ENCODE measurements at regions not wholly inside any gene's neighbourhood (a gene's known extent, or its start where the extent isn't known, plus 50 kb on each side); places are given as distances from the start of the nearest gene placed in this dataset.
"Not testable (repeated sequence)": the region's sequence is repeated elsewhere in the genome, so short reads cannot be mapped to it uniquely, and the experiment has no call there.

DNA sequence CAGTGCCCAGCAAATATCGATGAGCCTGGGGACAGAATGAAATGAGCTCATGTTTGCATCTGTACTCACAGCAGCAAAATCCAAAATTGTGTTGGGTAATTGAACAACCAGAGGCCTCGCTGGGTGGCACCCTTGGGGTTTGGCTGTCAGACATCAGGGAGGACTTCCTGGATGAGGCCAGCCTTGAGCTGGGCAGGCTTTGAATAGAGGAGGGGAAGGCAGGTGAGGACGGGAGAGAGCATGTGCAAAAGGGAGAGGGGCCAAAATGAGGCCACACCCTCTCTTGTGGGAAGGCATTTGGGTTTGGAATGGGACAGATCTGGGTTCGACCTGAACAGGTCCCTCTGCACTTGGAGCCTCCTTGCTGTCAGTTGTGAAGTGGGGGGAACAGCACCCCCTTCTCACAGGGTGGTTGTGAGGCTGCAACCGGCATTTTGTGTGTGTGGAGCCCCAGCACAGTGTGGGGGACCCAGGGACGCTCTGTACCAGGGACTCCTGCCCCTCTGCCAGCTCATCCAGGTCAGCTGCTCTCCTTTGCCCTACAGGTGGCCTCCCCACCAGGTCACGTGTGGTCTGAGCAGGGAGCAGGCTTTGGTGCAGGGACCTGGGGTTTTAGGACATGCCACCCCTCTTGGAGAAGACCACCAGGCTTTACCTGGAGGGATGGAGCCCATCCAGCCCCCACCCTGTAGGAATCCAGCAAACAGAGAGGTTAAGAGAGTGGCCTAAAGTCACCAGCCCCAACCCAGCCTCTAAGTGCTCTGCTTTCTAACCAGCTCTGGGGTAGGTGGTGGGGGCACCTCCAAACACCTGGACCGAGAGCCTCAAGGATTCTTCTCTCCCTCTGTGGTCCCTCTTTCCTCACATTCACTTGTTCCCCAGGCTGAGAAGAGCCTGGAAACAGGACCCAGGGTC, 521.8 kb downstream of the PTPRU start:
- DNase-seq (ENCODE audit: low spot score), result no peak
- no peak for ATAC-seq

DNA sequence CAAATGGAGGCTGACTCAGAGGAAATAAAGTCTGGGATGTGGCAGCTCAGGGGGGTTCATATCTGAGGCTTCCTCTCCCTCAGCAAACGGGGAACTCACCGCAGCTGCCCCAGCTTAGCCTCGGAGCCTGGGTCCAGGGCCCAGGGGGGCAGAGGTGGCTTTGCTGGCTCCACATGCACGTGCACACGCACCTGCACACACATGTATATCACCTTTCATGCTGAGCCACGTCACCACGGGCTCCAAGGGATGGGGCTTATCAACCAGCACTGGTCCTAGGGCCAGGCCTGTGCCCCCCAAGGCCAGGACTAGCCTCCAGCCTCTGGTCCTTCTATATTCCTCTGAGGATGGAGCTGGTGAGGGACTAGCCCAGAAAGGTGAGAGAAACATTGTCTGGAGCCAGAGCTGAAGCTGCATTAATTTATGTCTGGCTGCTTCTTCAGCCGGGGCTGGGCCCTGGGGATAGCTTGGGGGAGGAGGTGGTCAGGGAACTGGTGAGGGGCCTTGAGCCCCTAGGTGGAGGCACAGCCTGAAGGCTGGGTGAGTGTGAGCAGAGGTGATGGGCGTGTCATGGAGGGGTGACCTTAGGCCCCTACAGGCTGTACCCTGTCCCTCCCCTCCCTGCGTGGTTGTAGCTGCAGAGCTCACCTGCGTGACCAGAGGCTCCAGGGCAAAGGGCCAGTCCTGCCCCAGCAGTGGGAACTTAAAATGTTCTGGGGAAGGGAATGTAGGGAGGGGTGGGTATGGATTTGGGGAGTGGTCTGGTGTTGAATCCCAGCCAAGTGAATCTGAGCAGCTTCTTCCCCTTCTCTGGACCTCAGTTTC, 520.8 kb downstream of the PTPRU start:
- DNase-seq (ENCODE audit: low spot score) (no peak), ATAC-seq (no peak)

- ATAC-seq, result no peak
- no peak for DNase-seq (ENCODE audit: low spot score)
These were observed 520.2 kb downstream of the PTPRU start for GRCh38 chr1:29756498-29756897.

DNA sequence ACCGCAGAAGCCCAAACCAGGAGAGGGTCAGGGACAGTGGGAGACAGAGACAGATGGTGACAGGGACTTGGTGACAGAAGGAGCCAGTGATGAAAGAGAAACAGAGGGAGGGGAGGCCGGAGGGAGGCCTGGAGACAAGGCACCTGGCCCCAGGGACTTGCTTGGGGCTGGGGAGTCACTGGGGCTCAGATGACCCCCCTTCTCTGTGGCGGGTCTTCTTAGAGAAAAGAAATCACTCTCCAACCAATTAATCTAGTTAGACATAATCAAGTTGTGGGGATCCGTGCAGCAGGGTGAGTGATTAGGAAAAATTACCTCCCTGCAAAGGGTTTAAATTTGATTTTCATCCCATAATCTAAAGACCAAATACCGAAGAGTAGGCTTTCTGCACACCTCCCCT, 519.8 kb downstream of the PTPRU start:
- ATAC-seq (no peak), DNase-seq (ENCODE audit: low spot score) (no peak)

DNA sequence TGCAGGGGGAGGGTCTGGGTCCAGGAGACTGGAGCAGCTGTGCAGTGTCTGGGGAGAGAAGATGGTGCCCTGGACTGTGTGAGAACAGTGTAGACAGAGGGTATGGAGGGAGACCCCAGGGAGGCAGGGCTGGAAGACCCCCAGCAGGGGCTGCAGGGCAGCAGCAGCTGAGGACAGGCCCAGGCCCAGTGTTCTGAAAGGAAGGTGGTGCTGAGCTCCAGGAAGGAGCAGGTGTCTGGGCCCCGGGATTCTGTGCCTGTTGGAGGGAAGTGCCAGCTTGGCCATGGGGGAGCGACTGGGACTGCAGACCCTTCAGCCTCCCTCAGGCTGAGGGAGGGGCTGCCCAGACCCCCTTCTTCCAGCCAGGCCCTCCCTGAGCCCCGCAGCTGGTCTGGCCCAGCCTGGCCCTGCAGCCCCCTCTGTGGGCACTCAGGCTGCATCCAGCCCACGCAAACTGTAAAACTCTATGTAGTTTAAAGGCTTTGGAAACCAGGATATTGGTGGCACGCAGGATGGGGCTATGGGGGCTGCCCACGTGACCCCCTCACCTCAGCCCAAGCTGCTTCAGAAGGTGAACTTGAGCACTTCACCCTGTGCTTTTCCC, 519.2 kb downstream of the PTPRU start:
- not testable (repeated sequence) for ATAC-seq; DNase-seq (ENCODE audit: low spot score)

DNA sequence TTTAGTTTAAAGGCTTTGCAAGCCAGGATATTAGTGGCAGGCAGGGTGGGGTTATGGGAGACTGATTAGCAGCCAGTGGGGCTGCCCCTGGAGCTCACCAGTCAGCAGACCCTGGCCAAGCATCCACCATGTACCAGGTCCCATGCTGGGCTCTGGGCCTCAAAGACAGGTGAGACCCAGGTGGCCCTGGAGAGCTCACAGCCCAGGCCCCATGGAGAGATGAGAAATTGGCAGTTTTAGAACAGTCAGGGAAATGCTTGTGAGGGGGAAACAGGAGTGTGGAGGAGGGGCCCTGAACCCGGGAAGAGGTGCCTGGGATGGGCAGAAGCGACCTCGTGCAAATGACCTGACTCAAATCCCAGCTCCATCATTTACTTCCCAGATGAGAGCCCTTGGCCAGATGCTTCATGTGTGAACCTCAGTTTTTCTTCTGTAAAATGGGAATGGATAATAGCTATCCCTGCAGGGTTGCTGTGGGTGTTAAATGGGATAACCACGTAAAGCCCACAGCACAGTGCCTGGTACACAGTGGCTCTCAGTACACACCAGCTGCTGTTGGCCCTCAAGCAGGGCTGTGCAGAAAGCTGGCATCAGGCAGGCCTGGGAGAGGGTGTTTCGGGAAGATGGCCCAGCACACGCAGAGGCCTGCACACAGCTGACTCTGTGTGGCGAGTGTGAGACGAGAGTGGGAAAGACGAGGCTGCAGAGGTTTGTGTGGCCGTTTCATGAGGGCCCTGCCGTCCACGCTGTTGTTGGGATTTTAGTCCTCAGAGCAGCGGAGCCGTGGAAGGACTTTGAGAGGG, 518.5 kb downstream of the PTPRU start:
- ATAC-seq (no peak), DNase-seq (ENCODE audit: low spot score) (no peak)

GRCh38 chr1:29753771-29754572, 517.6 kb downstream of the PTPRU start:
- ATAC-seq, result no peak
- DNase-seq (ENCODE audit: low spot score), result no peak

GRCh38 chr1:29753244-29753643, 516.9 kb downstream of the PTPRU start:
- ATAC-seq, result no peak
- no peak for DNase-seq (ENCODE audit: low spot score)

DNA sequence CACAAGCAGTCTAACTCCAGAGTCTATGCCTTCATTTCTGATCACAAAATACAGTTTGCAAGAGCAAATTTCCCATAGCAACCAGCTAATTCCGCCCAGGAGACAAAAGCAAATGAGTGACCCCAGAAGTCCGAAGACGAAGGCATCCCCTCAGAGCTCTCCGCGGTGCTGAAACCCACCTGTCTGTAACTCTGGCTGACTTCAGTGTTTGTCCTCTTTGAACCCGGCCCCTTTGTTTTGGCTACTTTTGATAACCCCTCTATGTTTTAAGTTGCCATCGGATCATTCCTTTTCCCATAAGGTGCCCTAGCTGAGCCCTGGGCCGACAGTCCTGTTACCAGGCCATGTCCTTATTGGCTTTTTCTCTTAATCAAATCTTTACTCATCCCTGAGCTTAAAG, 515.8 kb downstream of the PTPRU start:
- DNase-seq (ENCODE audit: low spot score), result no peak

DNA sequence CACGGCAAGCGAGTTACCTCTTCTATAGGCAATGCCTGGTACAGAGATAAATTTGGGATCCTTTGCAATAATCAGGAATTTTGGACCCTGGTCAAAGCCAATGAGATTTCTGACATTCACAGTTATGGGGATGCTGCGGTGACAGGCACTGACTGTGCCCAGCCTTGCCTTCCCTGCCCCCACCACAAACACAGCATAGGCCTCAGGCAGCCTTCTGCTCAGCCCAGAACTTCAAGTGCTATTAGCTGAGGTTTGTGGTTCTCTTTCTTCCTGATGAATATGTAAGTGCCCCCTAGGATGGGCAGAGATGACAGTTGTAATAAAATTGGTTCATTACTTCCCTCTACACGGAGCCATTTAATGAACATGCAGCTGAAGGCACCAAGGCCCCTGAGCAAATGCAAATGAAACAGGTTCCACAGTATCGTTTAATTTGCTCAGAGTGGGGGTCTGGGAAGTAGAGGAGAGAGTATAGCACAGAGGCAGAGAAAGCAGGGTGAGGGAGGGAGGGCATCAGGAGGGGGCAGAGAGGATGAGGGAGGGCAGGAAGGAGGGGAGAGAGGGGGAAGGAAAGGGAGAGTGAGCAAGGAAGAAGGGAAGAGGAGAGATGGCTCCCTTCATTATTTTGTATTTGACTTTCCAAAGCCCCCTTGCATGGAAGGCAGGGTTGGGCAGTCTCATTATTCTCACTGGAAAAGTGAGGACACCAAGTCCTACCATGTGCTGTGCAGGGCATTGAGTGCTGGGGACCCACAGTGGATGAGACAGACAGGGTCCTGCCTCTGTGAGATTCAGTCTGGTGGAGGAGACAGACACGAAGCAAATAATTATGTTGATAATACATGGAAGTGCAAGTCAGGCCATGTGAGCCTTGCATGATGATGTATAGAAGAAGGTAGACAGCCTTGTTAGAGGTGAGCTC, 513.0 kb downstream of the PTPRU start:
- peak; percentile 8 for DNase-seq (ENCODE audit: low spot score)

More for the DNA sequence above, 515.8 kb downstream of the PTPRU start:
- no peak for ATAC-seq

DNA sequence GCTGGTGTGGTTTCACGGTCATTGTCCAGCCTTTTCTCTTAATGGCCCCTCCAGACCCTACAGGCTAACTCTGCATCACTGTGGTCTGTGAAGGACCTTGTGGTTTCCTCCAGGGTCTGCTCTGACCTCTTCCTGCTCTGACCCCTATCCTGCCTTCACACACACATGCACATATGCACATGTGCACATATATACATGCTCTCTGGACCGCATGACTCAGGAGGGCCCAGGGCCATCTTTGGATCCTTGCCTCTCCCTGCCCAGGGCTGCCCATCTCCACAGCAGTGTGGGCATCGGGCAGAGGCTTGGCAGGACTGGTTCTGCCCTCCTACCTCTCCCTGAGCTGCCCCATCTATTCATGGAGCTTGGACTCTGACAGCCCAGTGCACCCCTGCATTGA, 510.9 kb downstream of the PTPRU start:
- DNase-seq (ENCODE audit: low spot score) (peak; percentile 18), ATAC-seq (no peak)

More for the DNA sequence above, 513.0 kb downstream of the PTPRU start:
- ATAC-seq, result no peak

GRCh38 chr1:29746076-29746665, 509.8 kb downstream of the PTPRU start:
- no peak for ATAC-seq
- no peak for DNase-seq (ENCODE audit: low spot score)

- DNase-seq (ENCODE audit: low spot score), result no peak
These were observed 508.6 kb downstream of the PTPRU start for GRCh38 chr1:29744684-29745490.

DNA sequence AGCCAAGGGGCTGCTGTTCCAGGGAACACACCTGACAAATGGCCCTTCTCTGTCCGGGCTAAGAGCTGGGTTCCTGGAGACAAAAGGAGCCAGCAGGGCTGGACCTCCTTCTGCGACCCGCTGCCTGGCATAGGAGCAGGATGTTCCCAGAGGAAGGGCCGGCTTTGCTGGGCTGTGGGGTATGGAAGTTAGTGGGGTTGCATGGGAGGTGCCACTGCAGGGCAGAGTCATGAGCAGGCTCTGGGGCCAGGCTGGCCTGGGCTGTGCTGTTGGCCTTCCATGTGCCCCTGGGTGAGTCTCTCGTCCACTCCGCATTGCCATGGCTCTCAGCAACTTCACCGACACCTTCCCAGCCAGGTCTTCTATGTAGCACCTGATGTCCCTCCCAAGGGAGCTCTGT, 507.6 kb downstream of the PTPRU start:
- DNase-seq (ENCODE audit: low spot score) (no peak), ATAC-seq (no peak)

More at GRCh38 chr1:29744684-29745490, 508.6 kb downstream of the PTPRU start:
- no peak for ATAC-seq

- ATAC-seq (no peak), DNase-seq (ENCODE audit: low spot score) (no peak)
These were observed 506.9 kb downstream of the PTPRU start for GRCh38 chr1:29743264-29743663.

DNA sequence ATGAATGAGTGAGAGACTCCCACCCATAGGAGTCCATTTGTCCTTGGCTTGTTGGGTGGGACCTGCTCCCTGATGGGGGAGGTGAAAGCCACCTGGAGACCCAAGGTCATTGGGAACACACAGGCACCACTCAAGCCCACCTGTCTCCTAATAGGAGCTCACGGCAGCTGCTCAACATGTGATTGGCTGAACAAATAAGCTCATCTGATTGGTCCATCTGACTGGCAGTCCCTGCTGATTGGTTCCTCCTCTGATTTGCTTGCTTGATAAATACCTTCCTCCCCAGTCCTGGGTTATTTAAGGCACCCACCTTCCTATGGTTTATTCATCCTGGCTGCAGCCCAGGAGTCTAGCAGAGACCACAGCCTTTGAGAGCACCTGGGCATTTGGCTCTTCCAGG, 502.9 kb downstream of the PTPRU start:
- no peak for DNase-seq (ENCODE audit: low spot score)
- ATAC-seq, result no peak

- no peak for DNase-seq (ENCODE audit: low spot score)
- peak; percentile 37 for ATAC-seq
These were observed 500.4 kb downstream of the PTPRU start for GRCh38 chr1:29736582-29737188.
